K562 (cell line): ENCODE measurements at regions not wholly inside any gene's neighbourhood (a gene's known extent, or its start where the extent isn't known, plus 50 kb on each side); places are given as distances from the start of the nearest gene placed in this dataset.

Experiments used
- ATAC-seq: fragments of 200-7000 bp; cut with Tn5 transposase; 3 replicates; pipeline ENCODE4 v1.9.1; 2020; ENCODE audit warnings: moderate library complexity
- BruUV-seq: library from RNA; stranded (reverse); fragments of 400-500 nt; replicated peaks from 2 replicates; lab custom pipeline; 2021; lab: Mats Ljungman, UMichigan
- CTCF ChIA-PET: fragments of 300-600 bp; formaldehyde crosslinking; extraction: SDS; loops from one replicate; lab custom pipeline; 2021; ENCODE audit warnings: low intra/inter-chr PET ratio; lab: Yijun Ruan, JAX
- POLR2A ChIA-PET: fragments of 300-600, 350-650 bp; sonication (Branson Sonifier 250); formaldehyde crosslinking; extraction: SDS; loops from one replicate; lab custom pipeline; 2021; ENCODE audit warnings: antibody characterized with exemption, inconsistent platforms; lab: Yijun Ruan, JAX
- DNase-seq, 4 experiments: peaks; one replicate each; pipeline versions ENCODE4 v3.0.0 to v3.0.0-alpha.2; 2011 to 2018; ENCODE audit warnings: low spot score in 3 of 4, mixed read lengths in 3 of 4; ENCODE audit errors: extremely low read depth in 1 of 4
- FAIRE-seq: peaks from 2 replicates; lab custom pipeline; 2011; peaks lifted over from hg19 to GRCh38; lab: Jason Lieb, UNC
- H2AFZ ChIP-seq: 2 replicates; pipeline ENCODE4 v1.6.0; 2011; ENCODE audit warnings: low read depth, low read length, control low read depth, inconsistent platforms
- H3K27ac ChIP-seq: fragments of 200-600 bp; 3 replicates; pipeline ENCODE4 v1.8.0; 2011; ENCODE audit warnings: low read depth, mild to moderate bottlenecking, control low read depth, inconsistent platforms, low read length, moderate library complexity, mixed read lengths; ENCODE audit errors: extremely low read depth
- H3K27me3 ChIP-seq, 2 experiments: fragments of 300-600 bp in 1 of 2; 2 replicates in 1 of 2; 3 replicates in 1 of 2; pipeline versions ENCODE4 v1.6.0 to v1.8.0; 2011; ENCODE audit warnings: inconsistent platforms in 2 of 2, low read length in 2 of 2, mild to moderate bottlenecking in 1 of 2, mixed read lengths in 1 of 2, moderate library complexity in 1 of 2; ENCODE audit not compliant: control insufficient read depth in 2 of 2, insufficient read depth in 2 of 2
- H3K36me3 ChIP-seq: fragments of 300-600 bp; 3 replicates; pipeline ENCODE4 v1.8.0; 2011; ENCODE audit warnings: mild to moderate bottlenecking, low read length, inconsistent platforms; ENCODE audit not compliant: control insufficient read depth, insufficient read depth
- H3K4me1 ChIP-seq, 2 experiments: fragments of 200-600 bp in 1 of 2; replicated peaks in 1 of 2; 2 replicates in 1 of 2; 3 replicates in 1 of 2; pipeline versions ENCODE4 v1.5.1 to v1.8.0; 2011; ENCODE audit warnings: inconsistent platforms in 2 of 2, low read length in 2 of 2, mild to moderate bottlenecking in 1 of 2, mixed read lengths in 1 of 2, moderate library complexity in 1 of 2; ENCODE audit not compliant: control insufficient read depth in 2 of 2, insufficient read depth in 2 of 2
- H3K4me2 ChIP-seq: 2 replicates; pipeline ENCODE4 v1.6.1; 2011; ENCODE audit warnings: low read length, control low read depth, inconsistent platforms, mixed read lengths; ENCODE audit not compliant: insufficient read depth
- H3K4me3 ChIP-seq: fragments of 200-600 bp; sonication (generic), shearing (Covaris generic); 2 replicates; pipeline ENCODE4 v1.5.1; 2016; ENCODE audit warnings: control low read depth, inconsistent platforms
- H3K79me2 ChIP-seq: fragments of 200-600 bp; 3 replicates; pipeline ENCODE4 v1.8.0; 2011; ENCODE audit warnings: low read length, inconsistent platforms; ENCODE audit not compliant: control insufficient read depth, insufficient read depth
- H3K9ac ChIP-seq, 2 experiments: 2 replicates each; pipeline versions ENCODE4 v1.6.0 to v1.6.1; 2011; ENCODE audit warnings: low read depth in 2 of 2, low read length in 2 of 2, control low read depth in 1 of 2, inconsistent platforms in 1 of 2, mild to moderate bottlenecking in 1 of 2, mixed read lengths in 1 of 2; ENCODE audit not compliant: insufficient read depth in 1 of 2
- H3K9me1 ChIP-seq: one replicate; pipeline ENCODE4 v1.6.0; 2011; ENCODE audit warnings: inconsistent platforms, mild to moderate bottlenecking, low read length, moderate library complexity; ENCODE audit not compliant: control insufficient read depth, insufficient read depth
- H3K9me3 ChIP-seq: replicated peaks from 2 replicates; pipeline ENCODE4 v1.5.1; 2011; ENCODE audit warnings: low read depth, low read length, inconsistent platforms; ENCODE audit not compliant: control insufficient read depth, insufficient read depth
- H4K20me1 ChIP-seq: replicated peaks from 2 replicates; pipeline ENCODE4 v1.6.1; 2011; ENCODE audit warnings: low read length, inconsistent platforms, mixed read lengths; ENCODE audit not compliant: control insufficient read depth, insufficient read depth
- CBX8 ChIP-seq: fragments of 200-600 bp; sonication (generic); IDR thresholded peaks from 2 replicates; pipeline ENCODE4 v1.6.1; 2012; ENCODE audit warnings: borderline replicate concordance, mixed run types, low read depth, mild to moderate bottlenecking, moderate library complexity, mixed read lengths, low read length, control low read depth, inconsistent platforms; ENCODE audit not compliant: poor library complexity, severe bottlenecking; ENCODE audit errors: extremely low read depth
- TFAP4 ChIP-seq: sonication (generic); formaldehyde crosslinking; IDR thresholded peaks from 2 replicates; pipeline ENCODE4 v1.8.0; 2022; ENCODE audit warnings: missing genetic modification reagents, mild to moderate bottlenecking, moderate library complexity, borderline replicate concordance
- ZBTB11 ChIP-seq, 3 experiments: fragments of 200-800 bp in 1 of 3; fragments of 250-450 bp in 1 of 3; fragments of 450-650 bp in 1 of 3; sonication (Bioruptor Pico) in 1 of 3; sonication (Bioruptor generic) in 1 of 3; formaldehyde crosslinking in 1 of 3; IDR thresholded peaks; 2 replicates each; pipeline versions ENCODE4 v1.6.1 to v1.8.0; 2016 to 2022; ENCODE audit warnings: mild to moderate bottlenecking in 2 of 3, missing genetic modification characterization in 2 of 3, missing compliant biosample characterization in 1 of 3, moderate library complexity in 1 of 3
- WGBS: fragments of 100-300 bp; shearing (Covaris generic); methylation state at CpG from one replicate; pipeline ENCODE4 v1.1.6; 2016; ENCODE audit warnings: low coverage, mixed read lengths; ENCODE audit not compliant: insufficient coverage; ENCODE audit errors: missing lambda C conversion rate; 5-methylcytosine and 5-hydroxymethylcytosine counted together
- in situ Hi-C: fragments of 300-500 bp; cut with MboI; formaldehyde crosslinking; loops from 4 replicates; pipeline ENCODE4 v1.15.0; 2018; ENCODE audit warnings: inconsistent platforms, mixed read lengths
- intact Hi-C: fragments of 100-400 bp; cut with micrococcal nuclease; formaldehyde crosslinking; loops from 2 replicates; pipeline ENCODE4 v1.14.2; 2022

DNA sequence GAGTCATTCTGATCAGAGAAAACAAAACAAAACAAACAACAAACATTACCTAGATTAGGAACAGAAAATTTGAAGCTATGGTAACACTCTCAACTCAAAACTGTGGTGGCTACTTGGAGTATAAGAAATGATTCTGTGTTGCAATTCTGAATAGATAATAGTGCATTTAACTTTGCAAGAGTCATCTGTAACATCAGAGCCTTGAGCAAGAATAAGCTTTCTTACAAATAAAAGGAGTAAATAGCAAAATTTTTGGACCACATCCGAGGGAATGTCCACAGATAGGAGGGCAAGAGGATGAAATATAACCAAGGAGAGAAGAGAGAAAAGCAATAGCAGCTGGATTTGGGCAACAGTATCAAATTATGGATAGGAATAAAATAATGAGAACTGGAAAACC, 1090.6 kb downstream of the SLC6A15 start:
- H3K9me3 ChIP-seq: no peaks in the 10 kb centered on the region; the same call in 1 of the 2 replicates
- H4K20me1 ChIP-seq: no peaks in the 10 kb centered on the region
- no peak overlapping the region for H3K4me2 ChIP-seq
- H3K27me3 ChIP-seq: no peaks in the 10 kb centered on the region
- FAIRE-seq (no peak), DNase-seq (no peak), ATAC-seq (no peak)
- no peaks in the 10 kb centered on the region for H3K4me1 ChIP-seq
- 0% methylated on average over 1 of the region's 1 CpG for WGBS
- BruUV-seq: no TSS peak
- H3K79me2 ChIP-seq: no peaks in the 10 kb centered on the region
- CTCF ChIA-PET: no interaction called here
- no peaks in the 10 kb centered on the region for H3K9me1 ChIP-seq
- no peak overlapping the region for H3K9ac ChIP-seq
- in situ Hi-C loops (no loop called here), intact Hi-C loops (loop anchor here (5.0 kb wide), 1 partner anchor 1135 kb away; the partner anchor contains the start of gene TMTC2)
- POLR2A ChIA-PET: no interaction called here
- no peaks in the 10 kb centered on the region for H3K36me3 ChIP-seq
- H3K27ac ChIP-seq: no peak overlapping the region
- no peak overlapping the region for H2AFZ ChIP-seq
- no peak overlapping the region for H3K4me3 ChIP-seq
- no peak for TF ChIP-seq TFAP4
- no peak for TF ChIP-seq ZBTB11 (CRISPR knock-in tag; IDR thresholded peaks at IDR 0.05)
- TF ChIP-seq CBX8: no peak
